ENCODE measurements at regions not wholly inside any gene's neighbourhood (a gene's known extent, or its start where the extent isn't known, plus 50 kb on each side); places are given as distances from the start of the nearest gene placed in this dataset.

DNA sequence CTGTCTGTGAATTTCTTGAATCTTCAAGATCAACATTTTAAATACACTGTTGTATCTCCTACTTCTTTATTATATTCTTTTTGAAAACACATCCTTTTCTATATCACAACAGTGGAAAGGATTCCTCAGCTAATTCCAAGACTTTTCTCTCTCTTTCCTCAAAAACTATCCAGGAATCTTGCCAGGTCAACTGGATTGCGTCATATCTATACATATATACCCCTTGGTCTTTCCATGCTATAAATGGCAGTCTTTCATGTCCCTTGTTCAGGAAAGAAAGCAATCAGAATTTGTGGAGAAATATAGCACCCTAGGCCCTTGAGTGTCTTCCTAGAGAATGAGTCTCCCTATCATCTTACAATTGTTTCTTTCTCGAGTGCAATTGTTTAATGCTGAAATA lies 149.0 kb downstream of the KCNA5 start:
- TF ChIP-seq ZFX (IDR thresholded peaks at IDR 0.05): no peak
- TF ChIP-seq, protein P1, sequence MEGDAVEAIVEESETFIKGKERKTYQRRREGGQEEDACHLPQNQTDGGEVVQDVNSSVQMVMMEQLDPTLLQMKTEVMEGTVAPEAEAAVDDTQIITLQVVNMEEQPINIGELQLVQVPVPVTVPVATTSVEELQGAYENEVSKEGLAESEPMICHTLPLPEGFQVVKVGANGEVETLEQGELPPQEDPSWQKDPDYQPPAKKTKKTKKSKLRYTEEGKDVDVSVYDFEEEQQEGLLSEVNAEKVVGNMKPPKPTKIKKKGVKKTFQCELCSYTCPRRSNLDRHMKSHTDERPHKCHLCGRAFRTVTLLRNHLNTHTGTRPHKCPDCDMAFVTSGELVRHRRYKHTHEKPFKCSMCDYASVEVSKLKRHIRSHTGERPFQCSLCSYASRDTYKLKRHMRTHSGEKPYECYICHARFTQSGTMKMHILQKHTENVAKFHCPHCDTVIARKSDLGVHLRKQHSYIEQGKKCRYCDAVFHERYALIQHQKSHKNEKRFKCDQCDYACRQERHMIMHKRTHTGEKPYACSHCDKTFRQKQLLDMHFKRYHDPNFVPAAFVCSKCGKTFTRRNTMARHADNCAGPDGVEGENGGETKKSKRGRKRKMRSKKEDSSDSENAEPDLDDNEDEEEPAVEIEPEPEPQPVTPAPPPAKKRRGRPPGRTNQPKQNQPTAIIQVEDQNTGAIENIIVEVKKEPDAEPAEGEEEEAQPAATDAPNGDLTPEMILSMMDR (conservative IDR thresholded peaks at IDR 0.05): no peak

Data from C4-2B (cell line).